ENCODE measurements at regions not wholly inside any gene's neighbourhood (a gene's known extent, or its start where the extent isn't known, plus 50 kb on each side); places are given as distances from the start of the nearest gene placed in this dataset.

DNA sequence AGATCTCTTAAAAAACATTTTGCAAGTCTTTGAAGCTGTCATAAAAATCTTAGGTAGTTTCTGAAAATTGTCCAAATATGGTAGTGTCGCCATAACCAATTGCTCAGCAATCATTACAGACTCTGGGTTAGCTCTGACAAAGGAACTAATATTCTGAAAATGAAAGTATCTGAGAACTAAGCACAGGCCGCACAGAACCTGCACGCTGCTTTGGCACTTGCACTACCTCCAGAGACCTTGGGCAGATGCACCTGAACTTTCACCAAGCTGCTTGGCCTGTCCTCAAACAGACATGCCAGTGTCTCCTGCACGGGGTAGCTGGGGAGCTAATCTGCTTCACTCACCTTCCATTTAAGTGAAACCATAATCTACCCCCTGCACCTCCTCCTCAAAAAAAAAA is 317.0 kb downstream of the MAF start:
- WGBS, 2 donors = 88 to 95% methylated on average over 4 of the region's 4 CpGs
- peaks cover 0 to 19% (median 9%) of the 10 kb centered on the region in 4 donors for H3K4me1 ChIP-seq
- no peak overlapping the region for H3K27ac ChIP-seq
- H3K36me3 ChIP-seq = no peaks in the 10 kb centered on the region
- H3K27me3 ChIP-seq = no peaks in the 10 kb centered on the region
- no peaks in the 10 kb centered on the region for H3K9me3 ChIP-seq
- TF ChIP-seq, protein P1, sequence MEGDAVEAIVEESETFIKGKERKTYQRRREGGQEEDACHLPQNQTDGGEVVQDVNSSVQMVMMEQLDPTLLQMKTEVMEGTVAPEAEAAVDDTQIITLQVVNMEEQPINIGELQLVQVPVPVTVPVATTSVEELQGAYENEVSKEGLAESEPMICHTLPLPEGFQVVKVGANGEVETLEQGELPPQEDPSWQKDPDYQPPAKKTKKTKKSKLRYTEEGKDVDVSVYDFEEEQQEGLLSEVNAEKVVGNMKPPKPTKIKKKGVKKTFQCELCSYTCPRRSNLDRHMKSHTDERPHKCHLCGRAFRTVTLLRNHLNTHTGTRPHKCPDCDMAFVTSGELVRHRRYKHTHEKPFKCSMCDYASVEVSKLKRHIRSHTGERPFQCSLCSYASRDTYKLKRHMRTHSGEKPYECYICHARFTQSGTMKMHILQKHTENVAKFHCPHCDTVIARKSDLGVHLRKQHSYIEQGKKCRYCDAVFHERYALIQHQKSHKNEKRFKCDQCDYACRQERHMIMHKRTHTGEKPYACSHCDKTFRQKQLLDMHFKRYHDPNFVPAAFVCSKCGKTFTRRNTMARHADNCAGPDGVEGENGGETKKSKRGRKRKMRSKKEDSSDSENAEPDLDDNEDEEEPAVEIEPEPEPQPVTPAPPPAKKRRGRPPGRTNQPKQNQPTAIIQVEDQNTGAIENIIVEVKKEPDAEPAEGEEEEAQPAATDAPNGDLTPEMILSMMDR (IDR thresholded peaks at IDR 0.05) = no peak
- TF ChIP-seq POLR2A (IDR thresholded peaks at IDR 0.05) = no peak
- TF ChIP-seq EP300 (IDR thresholded peaks at IDR 0.05) = no peak
- H3K4me3 ChIP-seq = no peak overlapping the region
- no peak for DNase-seq (ENCODE audit: low spot score in 2 of 2)

DNA sequence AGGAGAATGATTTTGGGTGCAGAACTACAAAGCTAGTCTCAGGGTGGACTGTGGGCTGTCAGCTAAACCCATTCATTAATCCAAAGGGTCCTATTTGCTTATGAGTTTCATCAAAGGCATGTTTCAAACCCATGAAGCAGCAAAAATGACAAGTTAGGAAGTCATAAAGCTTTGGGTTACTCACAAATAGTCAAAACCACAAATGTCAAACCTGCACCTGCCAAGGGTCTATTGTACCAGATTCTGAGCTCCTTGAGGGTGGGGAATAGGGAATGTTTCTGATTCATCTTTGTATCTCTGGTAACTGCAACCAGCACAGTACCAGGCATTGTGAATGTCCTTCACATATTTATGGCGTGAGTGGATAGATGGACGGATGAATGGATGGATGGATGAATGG is 317.7 kb downstream of the MAF start:
- WGBS, 2 donors = 69 to 75% methylated on average over 2 of the region's 2 CpGs
- H3K27me3 ChIP-seq = no peaks in the 10 kb centered on the region
- no peak overlapping the region for H3K4me3 ChIP-seq
- no peaks in the 10 kb centered on the region for H3K36me3 ChIP-seq
- no peaks in the 10 kb centered on the region for H3K9me3 ChIP-seq
- TF ChIP-seq EP300 (IDR thresholded peaks at IDR 0.05) = no peak
- TF ChIP-seq, protein P1 (IDR thresholded peaks at IDR 0.05) = no peak
- no peak for TF ChIP-seq POLR2A (IDR thresholded peaks at IDR 0.05)
- DNase-seq (ENCODE audit: low spot score in 2 of 2) = no peak
- H3K27ac ChIP-seq = no peak overlapping the region
- H3K4me1 ChIP-seq = peaks cover 0 to 17% (median 8%) of the 10 kb centered on the region in 4 donors

DNA sequence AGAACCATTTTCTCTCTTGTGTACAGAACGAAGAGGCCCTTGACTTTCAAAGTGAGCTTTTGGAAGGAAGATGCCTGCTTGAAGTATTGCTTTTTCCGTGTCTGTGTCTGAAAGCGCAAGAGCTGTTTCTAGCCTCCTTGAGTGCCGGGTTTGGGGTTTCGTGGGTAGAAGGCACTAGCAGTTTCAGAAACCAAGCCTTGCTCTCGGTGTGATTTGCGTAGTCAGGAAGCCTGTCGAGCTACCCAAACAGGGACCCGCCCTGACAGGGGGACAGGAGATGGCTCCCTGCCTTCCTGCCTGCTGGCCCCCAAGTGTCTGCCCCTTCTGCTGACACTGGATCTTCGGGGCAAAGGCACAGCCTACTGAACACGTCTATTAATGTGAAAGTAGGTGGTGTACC is 322.0 kb downstream of the MAF start:
- 84 to 88% methylated on average over 11 of the region's 11 CpGs for WGBS, 2 donors
- no peaks in the 10 kb centered on the region for H3K27me3 ChIP-seq
- no peak for DNase-seq (ENCODE audit: low spot score in 2 of 2)
- no peaks in the 10 kb centered on the region for H3K9me3 ChIP-seq
- no peak overlapping the region for H3K27ac ChIP-seq
- H3K4me1 ChIP-seq = no peaks in the 10 kb centered on the region
- H3K4me3 ChIP-seq = no peak overlapping the region
- no peaks in the 10 kb centered on the region for H3K36me3 ChIP-seq
- TF ChIP-seq EP300 (IDR thresholded peaks at IDR 0.05) (no peak), POLR2A (IDR thresholded peaks at IDR 0.05) (no peak)
- TF ChIP-seq, protein P1 (IDR thresholded peaks at IDR 0.05) = no peak

DNA sequence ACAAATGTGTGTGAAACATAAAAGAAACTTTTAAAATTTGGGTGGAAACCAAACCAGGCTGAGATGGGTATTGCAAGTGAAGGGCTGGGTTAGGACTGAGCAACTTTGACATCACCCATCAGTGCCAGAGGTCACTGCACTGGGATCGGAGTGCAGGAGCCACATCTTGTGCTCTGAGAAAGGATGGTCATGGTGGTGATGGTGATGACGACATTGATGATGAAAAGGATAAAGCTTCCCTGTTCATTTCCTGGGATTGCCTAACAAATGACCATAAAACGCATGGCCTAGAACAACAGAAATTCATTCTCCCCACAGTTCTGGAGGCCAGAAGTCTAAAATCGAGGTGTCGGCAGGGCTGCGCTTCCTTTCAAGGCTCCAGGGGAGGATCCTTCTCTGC is 324.0 kb downstream of the MAF start:
- H3K27ac ChIP-seq = no peak overlapping the region
- WGBS, 2 donors = 90% methylated on average over 6 of the region's 6 CpGs
- no peak for DNase-seq (ENCODE audit: low spot score in 2 of 2)
- no peaks in the 10 kb centered on the region for H3K36me3 ChIP-seq
- H3K4me1 ChIP-seq = no peaks in the 10 kb centered on the region
- TF ChIP-seq, protein P1 (IDR thresholded peaks at IDR 0.05) = no peak
- TF ChIP-seq POLR2A (IDR thresholded peaks at IDR 0.05) = no peak
- TF ChIP-seq EP300 (IDR thresholded peaks at IDR 0.05) = no peak
- no peak overlapping the region for H3K4me3 ChIP-seq
- no peaks in the 10 kb centered on the region for H3K27me3 ChIP-seq
- no peaks in the 10 kb centered on the region for H3K9me3 ChIP-seq

DNA sequence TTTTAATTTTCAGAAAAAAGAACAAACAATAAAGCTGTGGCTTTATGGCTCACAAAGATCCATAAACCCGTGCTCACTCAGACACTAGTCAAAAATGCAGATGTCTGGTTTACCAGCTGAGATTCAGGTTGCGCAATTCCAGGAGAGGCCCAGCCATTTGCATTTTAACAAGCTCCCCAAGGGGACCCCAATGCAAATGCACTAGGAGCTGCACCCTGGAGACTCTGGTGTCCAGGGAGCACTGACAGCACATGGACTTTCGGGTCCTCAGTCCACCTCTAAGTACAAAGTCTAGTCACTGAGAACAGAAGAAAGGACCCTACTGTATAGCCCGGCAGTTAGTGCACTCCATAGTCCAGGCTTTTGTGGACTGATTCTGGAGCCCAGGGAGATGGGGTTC is 326.3 kb downstream of the MAF start:
- Histone ChIP-seq H3K36me3 (no peaks in the 10 kb centered on the region), H3K27ac (no peak overlapping the region), H3K27me3 (no peaks in the 10 kb centered on the region), H3K4me1 (no peaks in the 10 kb centered on the region), H3K9me3 (no peaks in the 10 kb centered on the region), H3K4me3 (no peak overlapping the region)
- TF ChIP-seq POLR2A (IDR thresholded peaks at IDR 0.05) (no peak), EP300 (IDR thresholded peaks at IDR 0.05) (no peak)
- TF ChIP-seq, protein P1 (IDR thresholded peaks at IDR 0.05) = no peak
- WGBS, 2 donors = 72 to 91% methylated on average over 4 of the region's 4 CpGs
- no peak for DNase-seq (ENCODE audit: low spot score in 2 of 2)

All from tibial nerve (tissue), 4 donors.